Endothelial cell of umbilical vein (primary cell): ENCODE measurements at regions not wholly inside any gene's neighbourhood (a gene's known extent, or its start where the extent isn't known, plus 50 kb on each side); places are given as distances from the start of the nearest gene placed in this dataset.

Experiments used
- BruUV-seq: library from RNA; stranded (reverse); fragments of 400-500 nt; replicated peaks from 2 replicates; lab custom pipeline; 2021; lab: Mats Ljungman, UMichigan
- CTCF ChIA-PET: fragments of 300-600, 350-600 bp; sonication (Branson Sonifier 250); formaldehyde crosslinking; loops from one replicate; lab custom pipeline; 2021; ENCODE audit warnings: antibody characterized with exemption, inconsistent platforms; lab: Charles Lee
- POLR2A ChIA-PET: fragments of 300-600, 350-600 bp; sonication (Branson Sonifier 250); formaldehyde crosslinking; loops from one replicate; lab custom pipeline; 2021; ENCODE audit warnings: antibody characterized with exemption, inconsistent platforms; lab: Charles Lee
- DNase-seq: peaks from one replicate; pipeline ENCODE4 v3.0.0-alpha.2; 2011; ENCODE audit warnings: low read depth, low spot score
- FAIRE-seq: peaks from 2 replicates; lab custom pipeline; 2011; peaks lifted over from hg19 to GRCh38; lab: Jason Lieb, UNC
- H2AFZ ChIP-seq: 2 replicates; pipeline ENCODE4 v1.6.0; 2012; ENCODE audit warnings: low read depth, low read length, control low read depth, inconsistent platforms
- H3K27ac ChIP-seq: 2 replicates; pipeline ENCODE4 v1.5.1; 2011; ENCODE audit warnings: low read depth, mild to moderate bottlenecking, control low read depth, low read length, moderate library complexity; ENCODE audit not compliant: insufficient read depth
- H3K27me3 ChIP-seq, 2 experiments: 2 replicates each; pipeline versions ENCODE4 v1.6.0 to v1.6.1; 2011; ENCODE audit warnings: low read length in 2 of 2, mixed read lengths in 1 of 2; ENCODE audit not compliant: control insufficient read depth in 2 of 2, insufficient read depth in 2 of 2
- H3K36me3 ChIP-seq, 2 experiments: 2 replicates in 1 of 2; 3 replicates in 1 of 2; pipeline ENCODE4 v1.5.1; 2011; ENCODE audit warnings: low read length in 2 of 2, mild to moderate bottlenecking in 1 of 2, moderate library complexity in 1 of 2; ENCODE audit not compliant: control insufficient read depth in 2 of 2, insufficient read depth in 2 of 2; ENCODE audit errors: extremely low read depth in 1 of 2
- H3K4me1 ChIP-seq: 3 replicates; pipeline ENCODE4 v1.5.1; 2011; ENCODE audit warnings: mild to moderate bottlenecking, low read length; ENCODE audit not compliant: control insufficient read depth, insufficient read depth; ENCODE audit errors: extremely low read depth
- H3K4me2 ChIP-seq: 2 replicates; pipeline ENCODE4 v1.6.1; 2011; ENCODE audit warnings: low read length, control low read depth, mixed read lengths; ENCODE audit not compliant: insufficient read depth
- H3K4me3 ChIP-seq, 3 experiments: fragments of 200-600 bp in 1 of 3; sonication (generic), shearing (Covaris generic) in 1 of 3; replicated peaks in 1 of 3; 2 replicates each; pipeline ENCODE4 v1.5.1; 2011 to 2016; ENCODE audit warnings: control low read depth in 3 of 3, low read length in 3 of 3, mild to moderate bottlenecking in 2 of 3, inconsistent platforms in 1 of 3, low read depth in 1 of 3, moderate library complexity in 1 of 3; ENCODE audit not compliant: insufficient read depth in 1 of 3
- H3K79me2 ChIP-seq: 2 replicates; pipeline ENCODE4 v1.6.0; 2012; ENCODE audit warnings: low read length, inconsistent platforms; ENCODE audit not compliant: control insufficient read depth, insufficient read depth
- H3K9ac ChIP-seq: replicated peaks from 2 replicates; pipeline ENCODE3; 2011; ENCODE audit warnings: low read length, control low read depth; ENCODE audit not compliant: insufficient read depth; ENCODE audit errors: extremely low read depth
- H3K9me1 ChIP-seq: replicated peaks from 3 replicates; pipeline ENCODE4 v1.6.0; 2011; ENCODE audit warnings: mild to moderate bottlenecking, low read length; ENCODE audit not compliant: control insufficient read depth, insufficient read depth; ENCODE audit errors: extremely low read depth
- H3K9me3 ChIP-seq: replicated peaks from 2 replicates; pipeline ENCODE4 v1.5.1; 2012; ENCODE audit warnings: low read length, inconsistent platforms; ENCODE audit not compliant: control insufficient read depth, insufficient read depth
- H4K20me1 ChIP-seq: replicated peaks from 2 replicates; pipeline ENCODE3; 2011; ENCODE audit warnings: mild to moderate bottlenecking, low read length; ENCODE audit not compliant: control insufficient read depth, insufficient read depth; ENCODE audit errors: extremely low read depth
- EZH2 ChIP-seq: IDR thresholded peaks from 2 replicates; pipeline ENCODE4 v1.6.1; 2012; ENCODE audit warnings: borderline replicate concordance, low read depth, mild to moderate bottlenecking, moderate library complexity, low read length, inconsistent platforms; ENCODE audit not compliant: severe bottlenecking
- FOS ChIP-seq: IDR thresholded peaks from 2 replicates; pipeline ENCODE4 v1.6.1; 2011; ENCODE audit warnings: mild to moderate bottlenecking, low read length, moderate library complexity, borderline replicate concordance; ENCODE audit not compliant: insufficient read depth
- GATA2 ChIP-seq: IDR thresholded peaks from 2 replicates; pipeline ENCODE4 v1.7.0; 2011; ENCODE audit warnings: low read depth, mild to moderate bottlenecking, moderate library complexity, mixed read lengths, low read length; ENCODE audit not compliant: insufficient read length, insufficient read depth
- JUN ChIP-seq: IDR thresholded peaks from 2 replicates; pipeline ENCODE4 v1.6.1; 2011; ENCODE audit warnings: borderline replicate concordance, low read depth; ENCODE audit not compliant: insufficient read length, insufficient read depth
- MYC ChIP-seq: IDR thresholded peaks from one replicate; pipeline ENCODE4 v1.6.1; 2011; ENCODE audit warnings: mild to moderate bottlenecking, low read depth, low read length
- POLR2A ChIP-seq: IDR thresholded peaks from 2 replicates; pipeline ENCODE4 v1.6.1; 2012; ENCODE audit warnings: low read depth, mild to moderate bottlenecking, control low read depth, low read length
- POLR2AphosphoS5 ChIP-seq: IDR thresholded peaks from 2 replicates; pipeline ENCODE4 v1.6.1; 2012; ENCODE audit warnings: low read depth, mild to moderate bottlenecking, control low read depth, low read length, moderate library complexity; ENCODE audit not compliant: insufficient read depth
- dilution Hi-C: fragments of 300-500 bp; cut with MboI; formaldehyde crosslinking; loops from one replicate; pipeline ENCODE4 v1.15.0; 2019; ENCODE audit warnings: low sequenced_read_pairs; ENCODE audit not compliant: extremely low pct_ligation_motif_present
- intact Hi-C: fragments of 100-400 bp; cut with micrococcal nuclease; formaldehyde crosslinking; loops from one replicate; pipeline ENCODE4 v1.10.0; 2022
- TF ChIP-seq, protein P1 (sequence below): IDR thresholded peaks from 2 replicates; pipeline ENCODE4 v1.6.1; 2011; ENCODE audit not compliant: insufficient read depth, insufficient read length
- TF ChIP-seq, protein P2 (sequence below), 2 donors: IDR thresholded peaks; 1 replicate in 1 of 2; 2 replicates in 1 of 2; pipeline ENCODE4 v1.5.1; 2011; ENCODE audit warnings: low read length in 2 of 2, mild to moderate bottlenecking in 2 of 2, moderate library complexity in 2 of 2, control low read depth in 1 of 2, inconsistent platforms in 1 of 2, low read depth in 1 of 2; ENCODE audit not compliant: insufficient read depth in 1 of 2; ENCODE audit errors: extremely low read depth in 1 of 2

DNA sequence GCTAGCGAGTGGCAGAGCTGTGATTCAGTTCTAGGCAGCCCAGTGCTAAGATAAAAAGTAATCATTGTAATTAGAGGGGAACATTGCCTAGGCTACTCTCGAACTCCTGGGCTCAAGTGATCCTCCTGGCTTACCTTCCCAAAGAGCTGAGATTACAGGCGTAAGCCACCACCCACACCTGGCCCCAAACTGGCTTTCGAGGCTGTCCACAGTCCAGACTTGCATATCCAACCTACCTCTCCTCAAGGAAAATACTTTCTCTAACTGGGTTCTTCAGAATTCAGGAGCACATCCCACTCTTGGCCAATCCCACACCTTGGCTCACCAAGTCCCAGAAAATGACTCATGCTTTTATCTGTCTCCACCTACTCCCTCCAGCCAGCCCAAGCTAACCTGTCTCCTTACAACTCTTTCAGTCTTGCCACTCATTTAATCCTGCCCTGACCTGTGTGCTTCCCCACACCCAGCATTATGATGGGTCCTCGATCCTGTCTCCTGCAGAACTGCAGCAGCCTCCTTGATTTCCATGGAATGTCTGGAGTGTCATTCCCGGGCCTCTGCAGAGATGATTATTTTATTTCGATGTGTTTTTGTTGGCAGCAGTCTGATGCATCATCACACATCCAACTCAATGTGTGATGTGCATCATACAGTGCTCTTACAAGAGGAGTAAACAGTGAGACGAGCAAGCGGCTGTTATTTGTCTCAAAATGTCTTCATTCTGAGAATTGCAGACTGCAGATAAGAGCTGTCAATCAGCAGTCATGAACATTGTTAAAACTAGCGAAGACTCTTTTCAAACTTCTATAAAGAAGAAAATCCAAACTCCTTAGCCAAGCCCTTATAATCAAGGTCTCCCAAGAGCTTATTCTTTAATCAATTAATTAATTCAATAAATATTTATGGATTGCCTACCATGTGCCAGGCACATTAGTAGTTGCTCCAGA lies 167.3 kb downstream of the SEC61B start:
- POLR2A ChIA-PET = no interaction called here
- CTCF ChIA-PET = no interaction called here
- DNase-seq (no peak), FAIRE-seq (no peak)
- no peaks in the 10 kb centered on the region for H3K36me3 ChIP-seq
- no peaks in the 10 kb centered on the region for H3K27me3 ChIP-seq
- dilution Hi-C loops (no loop called here), intact Hi-C loops (no loop called here)
- H4K20me1 ChIP-seq = no peaks in the 10 kb centered on the region
- H3K79me2 ChIP-seq = no peaks in the 10 kb centered on the region
- H3K9me3 ChIP-seq = no peaks in the 10 kb centered on the region
- H3K27ac ChIP-seq = no peak overlapping the region
- no TSS peak for BruUV-seq
- no peak overlapping the region for H3K9ac ChIP-seq
- H2AFZ ChIP-seq = no peak overlapping the region
- H3K4me2 ChIP-seq = no peak overlapping the region
- H3K4me3 ChIP-seq = no peak overlapping the region
- TF ChIP-seq JUN (no peak), EZH2 (no peak), GATA2 (no peak), POLR2A (no peak), FOS (no peak), MYC (no peak)
- no peaks in the 10 kb centered on the region for H3K9me1 ChIP-seq
- peaks cover 14% of the 10 kb centered on the region for H3K4me1 ChIP-seq

DNA sequence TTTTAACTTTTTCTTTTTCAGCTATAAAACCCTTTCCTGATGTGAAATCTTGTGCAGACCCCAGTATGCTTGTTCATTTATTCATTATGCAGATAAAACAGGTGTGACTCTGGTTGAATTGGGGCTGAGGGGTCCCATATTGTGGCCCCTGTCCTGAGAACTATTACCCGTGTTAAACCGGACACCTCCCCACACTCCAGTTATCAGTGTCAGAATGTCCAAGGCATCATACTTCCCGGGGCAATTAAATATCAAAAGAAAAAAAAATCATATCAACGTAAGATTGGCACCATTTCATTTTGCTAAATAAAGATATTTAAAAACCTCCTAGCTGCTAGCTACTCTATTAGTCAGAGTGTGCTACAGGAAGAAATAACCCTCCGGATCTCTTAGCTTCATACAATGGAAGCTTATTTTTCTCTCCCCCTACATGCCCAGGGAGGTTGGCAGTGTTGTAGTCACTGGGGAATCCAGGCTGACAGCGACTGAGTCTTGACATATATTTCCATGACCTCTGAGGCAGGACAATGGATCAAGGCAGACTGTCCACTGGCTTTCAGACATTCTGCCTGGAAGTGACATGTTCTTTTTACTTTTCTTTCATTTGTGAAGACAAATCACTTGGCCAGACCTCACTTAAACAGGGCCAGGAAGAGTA lies 170.0 kb downstream of the SEC61B start:
- no peak overlapping the region for H3K9ac ChIP-seq
- CTCF ChIA-PET = interaction anchor here (1.1 kb wide), 1 partner anchor 61 kb away, joined by 3 read pairs; no protein-coding TSS in a partner anchor

More for the DNA sequence above, 170.0 kb downstream of the SEC61B start:
- POLR2A ChIA-PET = no interaction called here
- H3K27me3 ChIP-seq = no peaks in the 10 kb centered on the region
- H3K4me3 ChIP-seq = no peak overlapping the region
- no peaks in the 10 kb centered on the region for H3K79me2 ChIP-seq
- intact Hi-C loops (no loop called here), dilution Hi-C loops (no loop called here)
- BruUV-seq = no TSS peak
- peaks cover 6% of the 10 kb centered on the region for H3K4me1 ChIP-seq
- no peaks in the 10 kb centered on the region for H3K9me3 ChIP-seq
- FAIRE-seq (peak; percentile 67), DNase-seq (peak; percentile 26)
- H3K36me3 ChIP-seq = no peaks in the 10 kb centered on the region
- no peak overlapping the region for H3K4me2 ChIP-seq
- no peaks in the 10 kb centered on the region for H4K20me1 ChIP-seq
- no peaks in the 10 kb centered on the region for H3K9me1 ChIP-seq
- TF ChIP-seq, protein P1, sequence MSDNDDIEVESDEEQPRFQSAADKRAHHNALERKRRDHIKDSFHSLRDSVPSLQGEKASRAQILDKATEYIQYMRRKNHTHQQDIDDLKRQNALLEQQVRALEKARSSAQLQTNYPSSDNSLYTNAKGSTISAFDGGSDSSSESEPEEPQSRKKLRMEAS = no peak
- no peak for TF ChIP-seq POLR2AphosphoS5
- TF ChIP-seq MYC = no peak
- no peak for TF ChIP-seq JUN
- no peak for TF ChIP-seq EZH2
- no peak for TF ChIP-seq GATA2
- TF ChIP-seq, protein P2, sequence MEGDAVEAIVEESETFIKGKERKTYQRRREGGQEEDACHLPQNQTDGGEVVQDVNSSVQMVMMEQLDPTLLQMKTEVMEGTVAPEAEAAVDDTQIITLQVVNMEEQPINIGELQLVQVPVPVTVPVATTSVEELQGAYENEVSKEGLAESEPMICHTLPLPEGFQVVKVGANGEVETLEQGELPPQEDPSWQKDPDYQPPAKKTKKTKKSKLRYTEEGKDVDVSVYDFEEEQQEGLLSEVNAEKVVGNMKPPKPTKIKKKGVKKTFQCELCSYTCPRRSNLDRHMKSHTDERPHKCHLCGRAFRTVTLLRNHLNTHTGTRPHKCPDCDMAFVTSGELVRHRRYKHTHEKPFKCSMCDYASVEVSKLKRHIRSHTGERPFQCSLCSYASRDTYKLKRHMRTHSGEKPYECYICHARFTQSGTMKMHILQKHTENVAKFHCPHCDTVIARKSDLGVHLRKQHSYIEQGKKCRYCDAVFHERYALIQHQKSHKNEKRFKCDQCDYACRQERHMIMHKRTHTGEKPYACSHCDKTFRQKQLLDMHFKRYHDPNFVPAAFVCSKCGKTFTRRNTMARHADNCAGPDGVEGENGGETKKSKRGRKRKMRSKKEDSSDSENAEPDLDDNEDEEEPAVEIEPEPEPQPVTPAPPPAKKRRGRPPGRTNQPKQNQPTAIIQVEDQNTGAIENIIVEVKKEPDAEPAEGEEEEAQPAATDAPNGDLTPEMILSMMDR (IDR thresholded peaks at IDR 0.05; ENCODE audit: extremely low read depth in 1 of 2, insufficient read depth in 1 of 2, low read depth in 1 of 2, low read length in 2 of 2) = no peak
- no peak for TF ChIP-seq POLR2A
- no peak for TF ChIP-seq FOS
- H2AFZ ChIP-seq = no peak overlapping the region
- no peak overlapping the region for H3K27ac ChIP-seq
